HEK293T (cell line): ENCODE measurements at regions not wholly inside any gene's neighbourhood (a gene's known extent, or its start where the extent isn't known, plus 50 kb on each side); places are given as distances from the start of the nearest gene placed in this dataset.

ENCODE experiments used
- BHLHE40 ChIP-seq: fragments of 450-650 bp; IDR thresholded peaks from 2 replicates; pipeline ENCODE4 v1.6.1; 2016; ENCODE audit warnings: mild to moderate bottlenecking, moderate library complexity, borderline replicate concordance
- LEF1 ChIP-seq: fragments of 450-650 bp; IDR thresholded peaks from 2 replicates; pipeline ENCODE4 v1.6.1; 2017; ENCODE audit warnings: mild to moderate bottlenecking, borderline replicate concordance
- SUZ12 ChIP-seq: fragments of 450-650 bp; IDR thresholded peaks from 2 replicates; pipeline ENCODE4 v1.6.1; 2016; ENCODE audit warnings: mild to moderate bottlenecking
- TARDBP ChIP-seq: fragments of 450-650 bp; IDR thresholded peaks from 2 replicates; pipeline ENCODE4 v1.6.1; 2016
- ZNF384 ChIP-seq: fragments of 450-650 bp; IDR thresholded peaks from 2 replicates; pipeline ENCODE4 v1.6.1; 2016

GRCh38 chr5:169426784-169427183 lies 125.8 kb upstream of the SLIT3 start:
- TF ChIP-seq LEF1 (no peak), SUZ12 (no peak), TARDBP (no peak), ZNF384 (no peak), BHLHE40 (no peak)
